Nephron (organoid): ENCODE measurements at regions not wholly inside any gene's neighbourhood (a gene's known extent, or its start where the extent isn't known, plus 50 kb on each side); places are given as distances from the start of the nearest gene placed in this dataset.
A peak's percentile ranks its signal among the peaks of the same experiment; 100 is the strongest.

ENCODE experiments used
- H3K27ac Mint-ChIP-seq, 3 experiments: 2 replicates each; pipeline ENCODE4 v1.8.0; 2020; ENCODE audit warnings: mixed read lengths in 3 of 3, mild to moderate bottlenecking in 2 of 3, moderate library complexity in 1 of 3
- H3K27me3 Mint-ChIP-seq: 2 replicates; pipeline ENCODE4 v1.8.0; 2021; ENCODE audit warnings: low read depth, mild to moderate bottlenecking, moderate library complexity, mixed read lengths
- H3K36me3 Mint-ChIP-seq: 2 replicates; pipeline ENCODE4 v1.8.0; 2020; ENCODE audit warnings: low read depth, mixed read lengths
- H3K4me1 Mint-ChIP-seq: 2 replicates; pipeline ENCODE4 v1.8.0; 2020; ENCODE audit warnings: mixed read lengths
- H3K4me3 Mint-ChIP-seq, 3 experiments: 2 replicates each; pipeline ENCODE4 v1.8.0; 2020; ENCODE audit warnings: mild to moderate bottlenecking in 3 of 3, mixed read lengths in 3 of 3, moderate library complexity in 2 of 3
- H3K9me3 Mint-ChIP-seq: 2 replicates; pipeline ENCODE4 v1.8.0; 2020; ENCODE audit warnings: mixed read lengths
- TF ChIP-seq, protein P1 (sequence below), 3 experiments: fragments of 200-600 bp; sonication (generic); IDR thresholded peaks; one replicate each; pipeline ENCODE4 v1.5.0; 2021; ENCODE audit warnings: antibody characterized with exemption in 3 of 3; ENCODE audit not compliant: unreplicated experiment in 3 of 3

DNA sequence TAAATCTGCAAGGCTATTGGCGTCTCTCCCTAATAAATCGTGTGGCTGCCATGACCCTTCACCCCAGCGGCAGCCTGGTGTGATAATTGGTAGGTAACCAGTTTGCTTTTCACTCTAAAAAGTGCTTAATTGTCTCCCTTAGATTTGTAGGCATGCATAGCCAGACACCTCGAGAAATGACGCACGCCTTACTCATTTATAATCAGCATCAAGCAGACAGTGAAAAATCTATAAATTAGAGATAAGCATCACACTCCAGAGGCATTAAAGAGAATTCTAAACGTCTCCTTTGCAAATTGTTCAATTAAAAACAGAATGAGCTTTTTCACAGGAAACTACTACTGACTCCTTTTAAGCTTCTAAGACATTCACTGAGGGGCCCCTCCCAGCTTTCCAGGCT is 110.2 kb upstream of the RPS6KA2 start:
- TF ChIP-seq, protein P1, sequence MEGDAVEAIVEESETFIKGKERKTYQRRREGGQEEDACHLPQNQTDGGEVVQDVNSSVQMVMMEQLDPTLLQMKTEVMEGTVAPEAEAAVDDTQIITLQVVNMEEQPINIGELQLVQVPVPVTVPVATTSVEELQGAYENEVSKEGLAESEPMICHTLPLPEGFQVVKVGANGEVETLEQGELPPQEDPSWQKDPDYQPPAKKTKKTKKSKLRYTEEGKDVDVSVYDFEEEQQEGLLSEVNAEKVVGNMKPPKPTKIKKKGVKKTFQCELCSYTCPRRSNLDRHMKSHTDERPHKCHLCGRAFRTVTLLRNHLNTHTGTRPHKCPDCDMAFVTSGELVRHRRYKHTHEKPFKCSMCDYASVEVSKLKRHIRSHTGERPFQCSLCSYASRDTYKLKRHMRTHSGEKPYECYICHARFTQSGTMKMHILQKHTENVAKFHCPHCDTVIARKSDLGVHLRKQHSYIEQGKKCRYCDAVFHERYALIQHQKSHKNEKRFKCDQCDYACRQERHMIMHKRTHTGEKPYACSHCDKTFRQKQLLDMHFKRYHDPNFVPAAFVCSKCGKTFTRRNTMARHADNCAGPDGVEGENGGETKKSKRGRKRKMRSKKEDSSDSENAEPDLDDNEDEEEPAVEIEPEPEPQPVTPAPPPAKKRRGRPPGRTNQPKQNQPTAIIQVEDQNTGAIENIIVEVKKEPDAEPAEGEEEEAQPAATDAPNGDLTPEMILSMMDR (IDR thresholded peaks at IDR 0.05; ENCODE audit: unreplicated experiment in 3 of 3) = no peak
- H3K27me3 Mint-ChIP-seq = peaks cover 15% of the 10 kb centered on the region
- H3K36me3 Mint-ChIP-seq = no peaks in the 10 kb centered on the region
- no peaks in the 10 kb centered on the region for H3K9me3 Mint-ChIP-seq
- peaks cover 21% of the 10 kb centered on the region for H3K4me1 Mint-ChIP-seq
- no peak overlapping the region for H3K4me3 Mint-ChIP-seq
- H3K27ac Mint-ChIP-seq = no peak overlapping the region

DNA sequence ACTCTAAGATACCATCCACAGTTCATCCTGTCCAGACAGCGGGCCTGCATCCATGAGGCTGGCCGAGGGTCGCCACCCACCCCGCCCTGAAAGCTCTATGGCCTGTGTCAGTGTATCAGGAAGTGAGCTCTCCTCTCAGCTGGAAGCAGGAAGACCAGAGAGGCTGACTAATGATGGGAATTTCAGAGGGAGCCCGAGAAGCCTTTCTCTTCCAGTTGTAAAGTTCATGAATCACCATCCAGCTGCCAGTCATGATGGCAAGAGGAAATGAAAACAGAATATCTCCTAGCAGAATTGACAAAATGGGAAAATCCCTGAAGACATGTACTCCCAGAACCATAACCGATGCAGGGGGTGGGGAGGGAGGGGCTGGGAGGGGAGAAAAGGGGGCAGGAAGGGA is 109.6 kb upstream of the RPS6KA2 start:
- Mint-ChIP-seq H3K27ac (peak overlapping the region in 1 of 3 experiments; percentile 36), H3K4me1 (peaks cover 21% of the 10 kb centered on the region), H3K36me3 (no peaks in the 10 kb centered on the region), H3K9me3 (no peaks in the 10 kb centered on the region), H3K4me3 (no peak overlapping the region), H3K27me3 (peaks cover 14% of the 10 kb centered on the region)
- TF ChIP-seq, protein P1 (IDR thresholded peaks at IDR 0.05; ENCODE audit: unreplicated experiment in 3 of 3) = no peak

DNA sequence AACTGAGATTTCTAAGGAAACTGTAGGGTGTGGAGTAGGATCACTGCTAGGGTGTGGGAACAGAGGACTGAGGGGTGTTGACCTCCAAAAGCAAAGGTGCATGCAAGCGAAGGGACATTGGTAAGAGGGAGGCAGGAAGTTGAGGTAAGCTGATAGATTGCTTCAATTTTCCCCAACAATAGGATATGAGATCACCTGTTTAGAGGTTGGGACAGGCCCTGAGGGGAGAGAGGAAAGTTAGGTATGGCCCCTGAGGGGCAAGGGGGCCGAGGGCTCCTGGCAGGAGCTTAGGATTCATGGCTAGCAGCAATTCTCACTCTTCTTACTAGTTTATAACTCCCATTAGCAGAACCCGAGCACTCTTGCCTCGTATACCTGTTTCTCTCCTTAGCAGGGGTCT is 106.8 kb upstream of the RPS6KA2 start:
- Mint-ChIP-seq H3K27me3 (peaks cover 20% of the 10 kb centered on the region), H3K9me3 (no peaks in the 10 kb centered on the region), H3K36me3 (no peaks in the 10 kb centered on the region), H3K4me1 (peaks cover 13% of the 10 kb centered on the region), H3K4me3 (no peak overlapping the region), H3K27ac (no peak overlapping the region)
- TF ChIP-seq, protein P1 (IDR thresholded peaks at IDR 0.05; ENCODE audit: unreplicated experiment in 3 of 3) = no peak

DNA sequence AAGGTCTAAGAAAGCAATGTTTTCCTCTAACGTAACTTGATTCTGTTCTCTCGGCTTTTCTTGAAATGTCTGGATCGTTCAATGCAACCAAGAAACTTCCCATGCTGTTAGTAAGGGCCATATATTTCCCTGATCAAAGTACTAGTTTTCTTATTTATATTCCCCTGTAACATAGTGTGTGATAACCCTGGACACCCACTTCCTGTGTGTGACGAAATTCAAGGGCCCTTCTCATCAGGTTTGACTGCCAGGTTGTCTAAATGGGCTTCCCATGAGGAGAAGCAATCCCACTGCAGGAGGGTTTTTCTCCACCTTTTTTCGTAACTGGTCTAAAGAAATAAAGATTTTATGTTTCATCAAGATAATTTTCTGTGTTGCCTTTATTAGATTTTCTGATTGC is 102.6 kb upstream of the RPS6KA2 start:
- Mint-ChIP-seq H3K27me3 (peaks cover 21% of the 10 kb centered on the region), H3K27ac (no peak overlapping the region), H3K9me3 (no peaks in the 10 kb centered on the region), H3K36me3 (no peaks in the 10 kb centered on the region), H3K4me3 (no peak overlapping the region), H3K4me1 (peaks cover 4% of the 10 kb centered on the region)
- TF ChIP-seq, protein P1 (IDR thresholded peaks at IDR 0.05; ENCODE audit: unreplicated experiment in 3 of 3) = no peak

DNA sequence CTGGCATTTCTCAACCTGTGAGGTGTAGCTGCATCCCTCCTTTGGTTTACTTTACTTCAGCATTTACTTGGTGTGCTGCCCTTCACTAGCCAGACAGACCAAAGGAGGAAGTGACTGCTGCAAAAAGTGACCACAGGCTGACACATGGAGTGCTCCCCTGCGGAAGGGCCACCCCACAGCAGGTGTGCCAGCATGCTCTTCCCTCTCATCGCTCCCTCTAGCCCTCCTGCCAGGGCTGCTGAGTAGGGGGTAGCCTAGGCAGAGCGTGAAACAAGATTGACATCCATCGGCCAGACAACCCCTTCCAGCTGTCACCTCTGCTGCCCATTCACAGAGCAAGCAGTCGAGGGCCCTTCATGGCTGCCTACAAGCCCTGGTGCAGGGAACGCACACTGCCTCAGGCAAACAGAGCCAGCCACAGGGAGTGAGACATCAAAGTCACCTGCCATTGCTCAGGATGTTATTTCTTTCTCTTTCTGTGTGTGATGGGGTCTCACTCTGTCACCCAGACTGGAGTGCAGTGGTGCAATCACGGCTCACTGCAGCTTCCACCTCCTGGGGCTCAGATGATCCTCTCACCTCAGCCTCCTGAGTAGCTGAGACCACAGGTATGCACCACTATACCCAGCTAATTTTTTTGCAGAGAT is 102.0 kb upstream of the RPS6KA2 start:
- Mint-ChIP-seq H3K27ac (no peak overlapping the region), H3K4me3 (no peak overlapping the region), H3K9me3 (no peaks in the 10 kb centered on the region), H3K36me3 (no peaks in the 10 kb centered on the region), H3K4me1 (peaks cover 7% of the 10 kb centered on the region), H3K27me3 (peaks cover 21% of the 10 kb centered on the region)
- TF ChIP-seq, protein P1 (IDR thresholded peaks at IDR 0.05; ENCODE audit: unreplicated experiment in 3 of 3) = no peak

DNA sequence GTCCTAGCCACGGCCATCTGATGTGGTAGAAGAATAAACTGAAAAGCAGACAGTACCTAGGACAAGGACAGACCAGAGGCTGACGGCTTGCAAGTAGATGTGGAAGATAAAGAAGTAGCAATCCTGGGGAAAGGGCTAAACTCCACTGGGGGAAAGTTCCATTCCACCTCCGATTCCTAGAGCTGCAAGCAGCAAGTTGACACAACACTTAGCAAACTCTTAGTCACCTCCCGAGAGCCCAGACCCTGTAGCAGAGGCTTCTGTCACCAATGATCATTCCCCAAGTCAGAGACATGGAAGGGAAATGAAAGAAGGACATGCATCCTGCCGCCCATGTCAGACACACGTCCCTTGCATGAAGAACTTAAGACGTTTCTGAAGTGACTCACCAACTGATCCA is 99.2 kb upstream of the RPS6KA2 start:
- Mint-ChIP-seq H3K9me3 (no peaks in the 10 kb centered on the region), H3K4me1 (peaks cover 7% of the 10 kb centered on the region), H3K27me3 (peaks cover 31% of the 10 kb centered on the region), H3K27ac (no peak overlapping the region), H3K36me3 (no peaks in the 10 kb centered on the region), H3K4me3 (no peak overlapping the region)
- TF ChIP-seq, protein P1 (IDR thresholded peaks at IDR 0.05; ENCODE audit: unreplicated experiment in 3 of 3) = no peak
